GM21367 (cell line): ENCODE measurements at regions not wholly inside any gene's neighbourhood (a gene's known extent, or its start where the extent isn't known, plus 50 kb on each side); places are given as distances from the start of the nearest gene placed in this dataset.

Source experiments
- ATAC-seq: cut with Tn5 transposase; IDR thresholded peaks from one replicate; pipeline ENCODE4 v1.9.1; 2021; ENCODE audit not compliant: unreplicated experiment

DNA sequence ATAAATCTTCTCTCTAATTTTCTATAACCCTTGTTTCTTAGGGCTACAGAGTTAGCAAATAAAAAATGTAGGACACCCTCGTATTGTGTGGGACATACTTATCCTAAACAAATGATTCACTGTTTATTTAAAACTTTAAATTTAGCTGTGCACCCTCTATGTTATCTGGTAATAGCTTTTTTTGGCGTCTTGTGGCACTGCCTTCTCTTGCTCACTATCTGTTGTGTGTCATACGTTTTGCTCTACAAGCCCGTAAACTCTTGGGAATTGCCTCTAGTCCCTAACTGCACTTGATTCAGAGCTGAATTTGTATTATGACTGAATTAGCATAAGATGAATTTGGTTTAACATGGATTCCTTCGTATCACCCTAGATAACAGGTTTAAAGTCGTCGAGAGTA lies 144.3 kb upstream of the MYOCD start:
- no peak for ATAC-seq

DNA sequence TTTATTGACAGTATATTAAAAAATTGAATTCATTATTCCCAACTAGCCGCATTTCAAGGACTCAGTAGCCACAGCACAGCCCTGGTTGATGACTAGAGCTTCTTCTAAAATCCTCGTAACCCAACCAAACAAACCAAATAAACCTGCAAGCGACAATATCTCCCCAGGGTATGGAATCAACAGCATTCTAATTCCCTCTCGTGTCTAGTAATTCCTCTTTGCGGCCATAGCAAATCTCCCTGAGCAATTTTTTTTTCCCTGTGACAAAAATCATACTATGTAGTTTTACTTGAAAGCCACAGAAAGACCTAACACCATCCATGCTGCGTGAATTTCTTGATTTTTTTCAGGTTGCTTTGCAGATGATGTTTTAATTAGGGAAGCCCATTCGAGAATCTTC lies 143.4 kb upstream of the MYOCD start:
- ATAC-seq: no peak

DNA sequence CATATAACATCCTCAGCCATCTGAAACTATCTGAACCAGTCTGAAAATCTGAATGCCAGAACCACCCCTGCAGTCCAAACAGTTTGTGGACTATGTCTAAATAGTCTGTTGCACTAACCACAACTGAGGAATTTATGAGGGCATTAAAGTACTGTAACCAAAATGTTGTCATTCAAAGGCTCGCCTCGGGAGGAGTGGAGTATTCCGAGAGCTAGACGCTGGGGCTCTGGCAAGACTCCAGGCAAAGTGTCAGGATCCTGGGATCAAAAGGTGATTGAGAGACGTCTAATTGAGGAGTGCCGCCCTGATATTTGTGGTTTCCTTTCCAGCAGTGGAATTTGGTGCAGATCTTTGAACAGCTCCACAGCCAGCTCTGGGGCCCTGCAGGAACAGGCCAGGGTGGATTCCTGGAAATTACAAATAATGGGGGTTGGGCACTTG lies 142.9 kb upstream of the MYOCD start:
- no peak for ATAC-seq

DNA sequence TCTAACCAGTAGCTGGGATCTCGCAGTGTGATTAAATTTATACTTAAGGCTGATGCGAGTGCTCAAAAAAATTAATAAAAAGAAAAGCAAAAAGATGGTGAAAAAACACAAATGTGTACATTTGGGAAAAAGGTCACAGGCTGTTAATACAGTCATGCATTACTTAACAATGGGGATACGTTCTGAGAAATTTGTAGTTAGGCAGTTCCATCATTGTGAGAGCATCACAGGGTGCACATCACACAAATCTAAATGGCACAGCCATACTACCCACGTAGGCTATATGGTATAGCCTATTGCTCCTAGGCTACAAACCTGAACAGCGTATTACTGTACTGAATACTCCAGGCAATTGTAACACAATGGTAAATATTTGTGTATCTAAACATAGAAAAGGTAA lies 142.4 kb upstream of the MYOCD start:
- ATAC-seq: no peak

DNA sequence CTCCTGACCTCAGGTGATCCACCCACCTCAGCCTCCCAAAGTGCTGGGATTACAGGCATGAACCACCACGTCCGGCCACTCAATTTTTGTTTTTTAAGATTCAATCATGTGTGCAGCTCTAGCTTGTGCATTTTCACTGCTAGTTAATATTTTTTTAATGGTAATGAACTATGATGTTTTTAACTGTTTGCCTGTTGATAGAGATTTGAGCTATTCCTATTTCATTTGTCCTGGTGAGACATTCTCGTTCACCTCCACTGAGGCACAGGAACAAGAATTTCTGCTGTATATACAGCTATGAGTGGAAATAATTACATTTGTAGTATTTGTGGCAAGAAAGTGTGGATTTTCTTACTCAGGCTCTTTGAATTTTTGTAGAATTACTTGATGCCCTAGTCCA lies 137.7 kb upstream of the MYOCD start:
- no peak for ATAC-seq

DNA sequence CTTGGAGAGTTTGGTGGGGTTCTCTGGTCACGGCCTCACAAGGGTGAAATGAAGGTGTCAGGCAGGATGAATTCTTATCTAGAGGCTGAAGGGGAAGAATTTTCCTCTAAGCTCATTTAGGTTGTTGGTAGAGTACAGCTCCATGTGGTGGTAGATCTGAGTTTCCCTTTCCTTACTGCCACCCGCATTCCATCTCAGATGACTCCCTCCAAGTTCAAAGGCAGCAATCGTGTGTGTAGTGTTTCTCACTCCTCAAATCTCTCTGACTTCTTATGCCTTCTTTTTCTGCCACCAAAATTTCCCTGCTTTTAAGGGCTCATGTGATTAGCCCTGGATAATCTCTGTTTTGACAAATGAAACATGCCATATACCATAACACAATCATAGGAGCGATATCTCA lies 135.5 kb upstream of the MYOCD start:
- no peak for ATAC-seq

DNA sequence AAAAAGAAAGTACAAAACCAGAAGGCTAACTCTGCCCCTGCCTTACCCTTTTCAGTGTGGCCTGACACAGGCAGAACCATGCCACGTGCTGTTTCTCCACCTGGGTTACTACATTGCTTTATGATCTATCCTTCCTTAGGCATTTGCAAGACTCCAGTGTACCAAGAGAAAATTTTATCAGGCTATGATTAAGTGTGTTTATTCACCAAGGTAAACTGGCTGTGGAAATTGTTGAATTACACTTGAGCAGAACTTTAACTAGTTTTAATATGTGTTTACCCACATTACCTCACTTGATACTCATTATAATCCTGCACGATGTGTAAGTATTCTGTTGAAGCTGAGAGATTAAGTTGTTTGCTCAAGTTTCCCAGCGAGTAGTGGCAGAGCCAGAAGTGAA lies 129.7 kb upstream of the MYOCD start:
- ATAC-seq: no peak

DNA sequence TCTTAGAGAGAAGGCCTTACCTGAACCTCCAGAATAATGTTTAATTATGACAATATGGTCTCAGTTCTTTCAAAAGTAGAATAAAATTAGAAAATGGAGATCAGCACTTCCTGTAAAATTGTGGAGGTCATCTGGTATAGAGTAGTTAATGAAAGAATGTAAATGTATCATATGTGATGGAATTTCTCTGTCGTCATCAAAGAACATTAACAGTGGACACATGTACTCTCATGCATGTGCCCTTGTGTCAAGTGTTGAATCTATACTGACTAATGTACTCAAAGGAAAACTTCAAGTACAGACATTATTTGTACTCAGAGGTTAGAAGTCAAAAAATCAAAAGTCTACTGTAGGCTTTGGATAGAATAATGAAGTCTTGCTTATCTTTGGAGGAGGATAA lies 129.2 kb upstream of the MYOCD start:
- no peak for ATAC-seq

DNA sequence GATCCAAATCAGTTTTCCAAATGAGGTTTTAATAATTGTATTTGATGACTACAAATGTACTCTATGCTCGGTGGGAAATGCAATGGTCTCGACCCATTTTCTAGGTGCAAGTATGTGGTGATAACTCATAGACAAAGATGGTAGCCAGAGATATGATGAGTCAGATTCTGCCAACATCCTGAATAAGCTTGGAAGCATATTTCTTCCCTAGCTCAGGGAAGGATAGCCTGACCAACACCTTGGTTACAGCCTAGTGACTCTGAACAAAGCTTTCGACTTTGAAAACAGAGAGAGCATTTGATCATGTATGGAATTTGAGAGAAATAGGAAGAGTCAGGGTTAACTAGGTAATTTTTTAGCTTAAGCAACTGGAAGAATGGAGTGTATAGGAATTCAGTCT lies 128.3 kb upstream of the MYOCD start:
- no peak for ATAC-seq

DNA sequence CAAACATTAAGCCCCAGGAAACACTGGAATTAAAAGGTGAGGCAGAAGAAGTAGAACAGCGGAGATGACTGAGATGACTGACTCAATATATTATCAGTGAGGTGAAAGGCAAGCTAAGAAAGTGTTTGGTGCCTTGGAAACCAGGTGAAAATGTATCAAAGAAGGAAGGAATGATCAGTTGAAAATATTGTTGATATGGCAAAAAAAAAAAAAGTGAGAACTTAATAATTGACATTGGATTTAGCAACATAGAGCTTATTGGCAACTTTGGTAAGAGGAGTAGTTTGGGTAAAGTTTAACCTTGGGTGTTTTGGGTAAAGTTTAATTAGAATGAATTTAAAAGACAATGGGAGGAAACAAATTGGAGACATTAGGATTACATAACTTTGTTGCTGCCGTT lies 127.7 kb upstream of the MYOCD start:
- no peak for ATAC-seq

DNA sequence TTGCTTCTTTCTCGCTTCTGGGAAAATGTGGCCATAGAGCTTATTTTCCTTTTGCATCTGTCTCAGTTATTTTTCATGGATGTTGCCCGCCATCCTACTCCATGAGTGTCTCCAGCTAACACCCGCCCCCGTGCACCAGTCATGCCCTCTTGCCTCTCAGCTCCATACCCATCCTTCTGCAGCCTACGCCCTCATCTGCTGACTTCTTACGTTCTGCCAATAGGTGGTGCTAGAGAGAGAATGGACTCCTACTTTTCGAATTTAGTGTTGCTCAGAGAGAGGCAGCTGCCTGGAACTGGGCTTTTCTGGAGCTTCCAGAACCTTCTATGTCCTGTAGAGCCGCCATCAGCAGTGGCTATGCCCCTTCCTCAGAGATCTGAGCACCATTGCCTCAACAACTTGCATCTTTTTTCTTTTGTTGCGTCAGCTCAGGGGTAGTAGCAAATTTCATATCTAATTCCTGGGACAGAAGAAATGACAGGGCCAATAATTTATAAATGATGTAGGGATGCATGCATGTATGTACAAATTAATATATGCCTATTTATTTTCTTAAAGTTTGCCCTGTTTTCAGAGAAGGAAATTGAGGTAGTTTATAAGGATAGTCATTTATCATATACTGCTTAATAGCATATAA lies 119.7 kb upstream of the MYOCD start:
- ATAC-seq: no peak

DNA sequence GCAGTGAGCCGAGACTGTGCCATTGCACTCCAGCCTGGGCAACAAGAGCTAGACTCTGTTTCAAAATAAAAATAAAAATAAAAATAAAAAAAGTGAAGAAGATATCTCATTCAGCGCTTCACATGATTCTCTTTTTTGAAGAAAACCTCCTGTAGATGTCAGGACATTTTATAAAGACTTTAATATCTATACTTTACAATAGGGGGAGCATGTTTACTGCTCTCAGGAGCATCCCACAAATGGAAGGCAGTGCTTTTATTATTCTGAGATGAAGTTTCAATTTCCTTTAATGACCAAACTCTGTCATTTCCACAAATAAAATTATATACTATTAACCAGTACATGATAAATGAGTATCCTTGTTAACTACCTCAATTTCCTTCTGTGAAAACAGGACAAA lies 118.7 kb upstream of the MYOCD start:
- ATAC-seq: no peak

DNA sequence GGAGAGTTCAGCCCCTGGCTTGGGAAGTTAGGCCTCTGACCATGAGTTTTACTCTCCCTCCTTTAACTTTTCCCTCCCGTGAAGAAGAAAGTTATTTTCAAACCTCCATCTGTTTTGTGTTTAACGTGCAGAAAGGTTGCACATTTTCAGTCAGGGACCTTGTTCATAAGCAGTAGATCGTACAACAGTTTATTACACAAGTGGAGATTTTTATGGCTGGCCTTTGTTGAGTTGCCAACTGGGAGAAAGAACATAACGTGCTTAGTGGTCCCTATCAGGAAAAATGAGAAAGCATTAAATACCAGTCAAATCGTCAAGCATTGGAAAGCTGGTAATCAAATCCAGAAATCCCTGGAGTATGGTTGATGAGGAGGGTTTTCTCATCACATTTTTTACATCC lies 117.9 kb upstream of the MYOCD start:
- no peak for ATAC-seq

DNA sequence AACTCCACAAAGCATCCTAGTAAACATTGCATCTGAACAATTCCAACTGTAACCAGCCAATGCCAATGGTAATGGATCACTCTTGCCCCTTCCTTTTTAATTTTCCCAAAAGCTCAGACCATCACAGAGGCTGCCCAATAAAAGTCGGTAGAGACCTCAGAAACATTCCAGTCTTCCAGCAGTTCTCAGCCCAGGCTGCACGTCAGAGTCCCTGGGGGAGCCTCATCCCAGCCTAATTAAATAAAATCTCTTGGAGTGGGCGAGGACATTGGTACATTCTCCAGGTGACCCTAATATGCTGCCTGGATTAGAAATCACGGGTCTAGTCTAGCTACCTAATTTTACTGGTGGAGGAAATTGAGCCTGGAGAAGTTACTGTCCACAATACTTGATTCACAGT lies 117.1 kb upstream of the MYOCD start:
- ATAC-seq: no peak

DNA sequence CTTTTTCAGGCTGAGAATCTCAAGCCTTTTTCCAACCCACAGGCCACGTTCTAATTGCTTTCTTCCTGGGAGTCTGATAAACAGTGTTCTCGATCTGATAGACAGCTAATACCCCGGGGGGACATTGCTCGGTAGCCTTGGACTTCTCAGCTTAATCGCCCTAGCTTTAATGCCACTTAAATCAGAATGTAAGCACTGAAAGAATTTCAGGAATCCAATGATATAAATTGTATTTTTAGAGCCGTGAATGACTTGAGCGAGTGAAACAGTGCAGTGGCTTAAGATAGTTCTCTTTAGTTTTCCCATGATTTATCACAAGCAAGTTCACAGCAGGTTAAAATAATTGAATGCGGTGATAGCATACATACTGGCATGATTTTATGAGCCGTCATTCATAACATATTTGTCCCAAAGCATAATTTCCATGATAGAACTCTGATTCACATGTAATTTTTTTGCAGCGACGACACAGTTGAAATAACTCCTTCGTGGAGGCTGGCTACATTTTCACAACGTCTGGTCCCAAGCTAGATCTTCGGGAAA lies 116.1 kb upstream of the MYOCD start:
- no peak for ATAC-seq

DNA sequence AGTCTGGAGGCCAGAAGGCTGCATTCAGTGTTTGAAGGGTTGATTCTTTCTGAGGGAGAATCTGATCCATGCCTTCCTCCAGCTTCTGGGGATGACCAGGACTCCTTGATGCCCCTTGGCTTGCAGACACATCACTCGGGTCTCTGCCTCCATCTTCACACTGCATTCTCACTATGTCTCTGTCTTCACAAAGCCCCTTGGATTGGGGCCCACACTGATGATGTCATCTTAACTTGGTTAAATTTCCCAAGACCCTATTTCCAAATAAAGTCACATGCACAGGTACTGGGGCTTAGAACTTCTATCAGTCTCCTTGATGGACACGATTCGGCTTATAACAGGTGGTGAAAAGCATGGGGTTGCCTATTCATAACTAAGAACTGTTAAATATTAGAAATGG lies 112.1 kb upstream of the MYOCD start:
- no peak for ATAC-seq

DNA sequence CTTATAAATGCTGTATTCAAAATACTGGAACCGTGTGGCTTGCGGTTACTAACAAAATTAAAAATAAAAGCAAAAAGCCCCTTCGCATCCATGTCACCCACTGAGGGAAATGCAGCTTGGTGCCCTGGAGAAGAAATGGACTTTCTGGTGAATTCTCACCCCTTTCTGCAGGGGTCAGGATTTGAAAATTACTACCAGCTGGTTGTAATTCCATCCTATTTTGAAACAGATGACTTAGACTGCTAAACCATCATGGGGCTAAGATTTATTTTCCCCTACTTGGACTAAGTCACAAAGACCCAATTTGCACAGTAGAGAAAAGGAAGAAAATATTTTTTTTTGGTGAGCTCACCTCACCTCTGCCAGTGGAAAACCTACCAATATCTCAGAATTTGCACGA lies 111.4 kb upstream of the MYOCD start:
- no peak for ATAC-seq

DNA sequence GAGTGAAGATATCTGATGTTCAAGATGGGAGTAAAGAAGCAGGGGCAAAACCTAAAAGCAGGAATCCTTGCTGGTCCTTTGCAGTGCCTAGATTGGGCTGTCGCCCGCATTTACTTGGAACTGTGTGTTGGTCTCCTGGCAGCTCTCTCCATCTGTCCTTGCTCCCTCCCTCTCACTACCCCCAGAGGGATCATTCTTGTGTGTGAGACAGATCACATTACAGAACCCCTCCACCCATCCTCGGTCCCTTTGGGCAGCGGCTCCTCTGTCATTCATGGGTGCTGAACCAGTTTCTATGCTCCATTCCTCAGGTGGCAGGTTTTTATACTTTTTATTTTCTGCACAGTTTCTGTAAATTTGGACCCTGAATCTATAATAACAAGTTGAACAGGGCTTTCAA lies 99.4 kb upstream of the MYOCD start:
- ATAC-seq: no peak

DNA sequence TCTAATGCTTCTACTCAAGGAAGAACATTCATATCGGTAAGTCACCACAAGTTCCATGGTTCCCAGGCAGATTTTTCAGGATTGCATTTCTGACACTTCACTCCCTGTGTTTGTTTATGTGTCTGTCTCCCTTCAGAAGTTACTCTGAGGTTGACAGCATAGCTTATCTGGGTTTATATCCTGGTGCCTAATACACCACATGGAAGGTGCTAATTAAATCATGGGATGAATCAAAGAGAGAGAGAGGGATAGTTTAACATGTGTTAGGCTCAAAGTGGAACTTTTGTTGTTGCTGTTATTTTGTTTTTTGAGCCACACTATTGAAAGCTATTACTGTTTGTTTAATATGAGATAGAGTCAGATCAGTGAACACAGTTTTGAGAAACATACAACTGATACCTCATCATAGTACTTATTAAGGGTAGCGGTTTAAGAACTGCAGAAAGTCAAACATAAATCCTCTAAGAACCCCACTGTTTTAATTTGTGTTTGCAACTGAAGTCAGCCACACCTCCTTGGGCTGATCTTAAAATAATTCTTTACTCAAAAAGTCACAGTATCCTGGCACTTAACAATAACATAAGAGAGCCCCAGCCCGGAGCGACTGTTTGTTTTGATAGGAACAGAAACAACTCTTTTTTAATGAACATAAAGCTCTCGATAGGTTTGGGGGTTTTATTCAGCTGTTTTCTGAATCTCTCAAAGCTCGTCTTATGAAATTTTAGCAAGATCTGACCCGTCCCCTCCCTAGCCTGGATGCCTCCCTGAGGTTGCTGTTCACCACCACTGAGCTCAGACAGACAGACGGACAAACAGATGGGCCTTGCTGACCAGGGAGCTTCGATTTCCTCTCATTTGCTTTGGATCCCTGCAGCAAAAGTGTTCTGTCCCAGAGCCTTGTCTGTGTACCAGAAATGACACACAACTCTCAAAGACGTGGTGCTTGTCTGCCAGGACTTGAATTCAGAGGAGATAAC lies 98.3 kb upstream of the MYOCD start:
- ATAC-seq: no peak

DNA sequence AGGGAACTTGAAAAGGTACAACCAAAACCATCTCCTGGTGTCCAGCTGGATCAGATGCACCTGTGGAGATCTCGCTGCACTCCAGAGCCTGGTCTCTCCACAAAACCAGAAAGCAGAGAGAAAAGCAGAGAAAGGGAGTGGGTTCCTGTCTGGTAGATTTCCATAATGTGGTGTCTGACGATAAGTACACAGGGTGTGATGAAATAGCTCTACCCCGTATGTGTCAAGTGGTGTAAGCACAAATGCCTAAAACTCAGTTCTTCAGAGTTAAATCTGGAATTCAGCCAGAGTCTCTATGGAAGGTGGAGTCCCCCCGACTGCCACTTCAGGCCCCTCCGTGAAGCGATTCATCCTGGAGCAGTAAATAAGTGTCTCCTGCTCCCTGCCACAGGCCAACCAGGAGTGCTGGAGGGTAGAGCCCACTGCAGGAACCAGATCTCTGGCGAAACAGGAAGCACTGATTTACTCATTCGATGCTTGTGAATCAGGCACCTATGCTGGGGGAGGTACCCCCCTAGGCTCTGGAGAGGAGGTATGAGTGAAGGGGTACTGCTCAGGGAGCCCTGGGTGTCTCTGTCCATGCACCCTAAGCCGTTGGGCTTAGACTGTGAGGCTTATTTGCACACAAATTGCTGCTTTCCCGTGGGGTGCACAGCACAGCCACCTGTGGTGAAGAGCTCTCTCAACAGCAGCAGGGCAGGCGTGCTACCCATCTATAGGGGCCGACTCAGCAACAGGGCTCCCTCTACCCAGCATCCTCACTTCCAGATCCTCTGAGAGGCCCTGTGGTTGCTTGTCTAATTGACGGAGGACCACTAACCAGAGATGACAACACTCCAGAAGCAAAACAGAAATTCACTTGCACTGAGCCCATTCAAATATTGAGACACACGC lies 97.1 kb upstream of the MYOCD start:
- ATAC-seq: no peak

DNA sequence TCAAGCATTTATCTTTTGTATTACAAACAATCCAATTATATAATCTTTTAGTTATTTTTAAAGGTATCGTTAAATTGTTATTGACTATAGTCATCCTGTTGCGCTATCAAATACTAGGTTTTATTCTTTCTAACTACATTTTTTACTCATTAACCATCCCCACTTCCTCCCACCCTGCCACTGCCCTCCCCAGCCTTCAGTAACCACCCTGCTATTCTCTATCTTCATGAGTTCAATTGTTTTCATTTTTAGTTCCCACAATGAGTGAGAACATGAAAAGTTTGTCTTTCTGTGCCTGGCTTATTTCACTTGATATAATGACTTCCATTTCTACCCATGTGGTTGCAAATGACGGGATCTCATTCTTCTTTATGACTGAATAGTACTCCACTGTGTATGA lies 94.1 kb upstream of the MYOCD start:
- no peak for ATAC-seq
